ENCODE measurements at regions not wholly inside any gene's neighbourhood (a gene's known extent, or its start where the extent isn't known, plus 50 kb on each side); places are given as distances from the start of the nearest gene placed in this dataset.

GRCh38 chr20:40320517-40321011 is 368.5 kb downstream of the MAFB start:
- no peaks in the 10 kb centered on the region for H3K36me3 Mint-ChIP-seq (ENCODE audit: low read depth)
- peaks cover 0 to 5% of the 10 kb centered on the region in 2 experiments for H3K9me3 ChIP-seq (ENCODE audit: control insufficient read depth in 1 of 2, insufficient read depth in 1 of 2, low read length in 2 of 2)
- H3K4me1 ChIP-seq (ENCODE audit: insufficient read depth, low read length), result no peaks in the 10 kb centered on the region
- intact Hi-C loops (cut with DNase I, micrococcal nuclease), result no loop called here
- no peak overlapping the region for H3K27ac ChIP-seq (ENCODE audit: low read depth in 1 of 2, low read length in 2 of 2)
- ATAC-seq (ENCODE audit: poor library complexity) (no peak), DNase-seq (no peak)
- H3K9me3 Mint-ChIP-seq, result no peaks in the 10 kb centered on the region
- ChIA-PET CTCF (no interaction called here), POLR2A (no interaction called here)
- no peak for TF ChIP-seq CTCF (IDR thresholded peaks at IDR 0.05)
- no peak overlapping the region for H3K4me3 Mint-ChIP-seq
- H3K27me3 ChIP-seq (ENCODE audit: control insufficient read depth in 1 of 2, insufficient read depth in 2 of 2, low read length in 2 of 2), result no peaks in the 10 kb centered on the region
- H3K27me3 Mint-ChIP-seq, result no peaks in the 10 kb centered on the region
- no peaks in the 10 kb centered on the region for H3K4me1 Mint-ChIP-seq (ENCODE audit: low read depth)
- H3K4me3 ChIP-seq (ENCODE audit: low read length), result no peak overlapping the region
- H3K27ac Mint-ChIP-seq, result no peak overlapping the region
- no peaks in the 10 kb centered on the region for H3K36me3 ChIP-seq (ENCODE audit: insufficient read depth, low read length)

GRCh38 chr20:40319741-40320516 is 369.1 kb downstream of the MAFB start:
- no peak for ATAC-seq (ENCODE audit: poor library complexity)
- no peak overlapping the region for H3K27ac Mint-ChIP-seq
- CTCF ChIA-PET, result no interaction called here

GRCh38 chr20:40319056-40319455 is 370.0 kb downstream of the MAFB start:
- no peaks in the 10 kb centered on the region for H3K9me3 Mint-ChIP-seq
- no peak for TF ChIP-seq CTCF (IDR thresholded peaks at IDR 0.05)
- ATAC-seq (ENCODE audit: poor library complexity) (no peak), DNase-seq (no peak)
- no peaks in the 10 kb centered on the region for H3K4me1 ChIP-seq (ENCODE audit: insufficient read depth, low read length)
- H3K36me3 ChIP-seq (ENCODE audit: insufficient read depth, low read length), result no peaks in the 10 kb centered on the region
- H3K4me3 ChIP-seq (ENCODE audit: low read length), result no peak overlapping the region
- no peaks in the 10 kb centered on the region for H3K27me3 Mint-ChIP-seq
- peaks cover 0 to 5% of the 10 kb centered on the region in 2 experiments for H3K9me3 ChIP-seq (ENCODE audit: control insufficient read depth in 1 of 2, insufficient read depth in 1 of 2, low read length in 2 of 2)
- H3K36me3 Mint-ChIP-seq (ENCODE audit: low read depth), result no peaks in the 10 kb centered on the region
- no peak overlapping the region for H3K27ac Mint-ChIP-seq
- intact Hi-C loops (cut with DNase I, micrococcal nuclease), result no loop called here
- no peaks in the 10 kb centered on the region for H3K27me3 ChIP-seq (ENCODE audit: control insufficient read depth in 1 of 2, insufficient read depth in 2 of 2, low read length in 2 of 2)
- no peak overlapping the region for H3K4me3 Mint-ChIP-seq
- ChIA-PET CTCF (no interaction called here), POLR2A (no interaction called here)
- H3K4me1 Mint-ChIP-seq (ENCODE audit: low read depth), result no peaks in the 10 kb centered on the region
- no peak overlapping the region for H3K27ac ChIP-seq (ENCODE audit: low read depth in 1 of 2, low read length in 2 of 2)

More at GRCh38 chr20:40319741-40320516, 369.1 kb downstream of the MAFB start:
- Mint-ChIP-seq H3K4me3 (no peak overlapping the region), H3K4me1 (ENCODE audit: low read depth) (no peaks in the 10 kb centered on the region), H3K36me3 (ENCODE audit: low read depth) (no peaks in the 10 kb centered on the region), H3K9me3 (no peaks in the 10 kb centered on the region), H3K27me3 (no peaks in the 10 kb centered on the region)
- no peak for DNase-seq
- intact Hi-C loops (cut with DNase I, micrococcal nuclease), result no loop called here
- no peaks in the 10 kb centered on the region for H3K36me3 ChIP-seq (ENCODE audit: insufficient read depth, low read length)
- H3K4me1 ChIP-seq (ENCODE audit: insufficient read depth, low read length), result no peaks in the 10 kb centered on the region
- H3K4me3 ChIP-seq (ENCODE audit: low read length), result no peak overlapping the region
- H3K27ac ChIP-seq (ENCODE audit: low read depth in 1 of 2, low read length in 2 of 2), result no peak overlapping the region
- H3K9me3 ChIP-seq (ENCODE audit: control insufficient read depth in 1 of 2, insufficient read depth in 1 of 2, low read length in 2 of 2), result peaks cover 0 to 5% of the 10 kb centered on the region in 2 experiments
- no peaks in the 10 kb centered on the region for H3K27me3 ChIP-seq (ENCODE audit: control insufficient read depth in 1 of 2, insufficient read depth in 2 of 2, low read length in 2 of 2)
- TF ChIP-seq CTCF (IDR thresholded peaks at IDR 0.05), result no peak
- POLR2A ChIA-PET, result no interaction called here
